AG10803 (cell line): ENCODE measurements at regions not wholly inside any gene's neighbourhood (a gene's known extent, or its start where the extent isn't known, plus 50 kb on each side); places are given as distances from the start of the nearest gene placed in this dataset.

Experiments
- DNase-seq: peaks from one replicate; pipeline ENCODE4 v3.0.0; 2010; ENCODE audit warnings: low read depth
- H3K4me3 ChIP-seq: 2 replicates; pipeline ENCODE4 v1.5.1; 2011; ENCODE audit warnings: mild to moderate bottlenecking, low read length, control low read depth
- TF ChIP-seq, protein P1 (sequence below): conservative IDR thresholded peaks from 2 replicates; pipeline ENCODE4 v1.5.1; 2011; ENCODE audit warnings: mild to moderate bottlenecking, low read length, control low read depth, inconsistent platforms

DNA sequence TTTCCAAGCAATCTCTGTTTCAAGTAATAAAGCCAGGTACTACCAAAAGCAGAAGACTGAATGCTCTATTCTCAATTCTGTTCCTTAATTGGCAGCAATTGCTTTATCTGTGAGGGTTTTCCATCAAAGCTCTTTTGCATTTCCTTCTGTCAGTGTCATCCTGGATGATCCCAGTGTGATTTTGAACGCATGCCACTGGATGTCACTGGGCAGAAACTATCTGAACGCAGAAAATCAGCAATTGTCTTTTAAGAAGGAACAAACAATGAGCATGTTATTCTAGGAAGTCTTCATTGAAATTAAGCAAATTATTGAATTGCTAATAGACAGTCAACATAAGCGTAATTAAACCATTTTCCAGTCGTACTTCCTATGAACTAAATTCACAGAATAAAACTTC is 259.0 kb upstream of the REG3G start:
- no peak for DNase-seq
- no peak overlapping the region for H3K4me3 ChIP-seq
- TF ChIP-seq, protein P1, sequence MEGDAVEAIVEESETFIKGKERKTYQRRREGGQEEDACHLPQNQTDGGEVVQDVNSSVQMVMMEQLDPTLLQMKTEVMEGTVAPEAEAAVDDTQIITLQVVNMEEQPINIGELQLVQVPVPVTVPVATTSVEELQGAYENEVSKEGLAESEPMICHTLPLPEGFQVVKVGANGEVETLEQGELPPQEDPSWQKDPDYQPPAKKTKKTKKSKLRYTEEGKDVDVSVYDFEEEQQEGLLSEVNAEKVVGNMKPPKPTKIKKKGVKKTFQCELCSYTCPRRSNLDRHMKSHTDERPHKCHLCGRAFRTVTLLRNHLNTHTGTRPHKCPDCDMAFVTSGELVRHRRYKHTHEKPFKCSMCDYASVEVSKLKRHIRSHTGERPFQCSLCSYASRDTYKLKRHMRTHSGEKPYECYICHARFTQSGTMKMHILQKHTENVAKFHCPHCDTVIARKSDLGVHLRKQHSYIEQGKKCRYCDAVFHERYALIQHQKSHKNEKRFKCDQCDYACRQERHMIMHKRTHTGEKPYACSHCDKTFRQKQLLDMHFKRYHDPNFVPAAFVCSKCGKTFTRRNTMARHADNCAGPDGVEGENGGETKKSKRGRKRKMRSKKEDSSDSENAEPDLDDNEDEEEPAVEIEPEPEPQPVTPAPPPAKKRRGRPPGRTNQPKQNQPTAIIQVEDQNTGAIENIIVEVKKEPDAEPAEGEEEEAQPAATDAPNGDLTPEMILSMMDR, result no peak

DNA sequence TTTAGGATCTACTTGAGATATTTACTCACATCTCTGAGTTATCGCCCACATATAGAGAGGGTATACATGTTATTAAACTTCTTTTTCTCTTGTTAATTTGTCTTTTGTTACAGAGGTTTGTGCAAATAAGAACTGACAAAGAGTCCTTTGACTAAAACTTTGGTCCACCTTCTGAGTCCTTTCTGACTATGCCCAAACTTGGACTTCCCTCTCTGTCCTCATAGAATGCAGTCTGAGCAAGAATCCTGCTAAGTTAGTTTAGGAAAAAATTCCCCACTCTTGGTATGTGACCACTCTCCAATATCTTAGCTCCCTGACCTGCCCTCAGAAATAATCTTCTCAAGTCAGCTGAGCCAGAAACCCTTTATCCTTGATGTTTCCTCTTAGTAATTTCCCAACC is 257.5 kb upstream of the REG3G start:
- DNase-seq, result no peak
- no peak overlapping the region for H3K4me3 ChIP-seq
- TF ChIP-seq, protein P1, result no peak

DNA sequence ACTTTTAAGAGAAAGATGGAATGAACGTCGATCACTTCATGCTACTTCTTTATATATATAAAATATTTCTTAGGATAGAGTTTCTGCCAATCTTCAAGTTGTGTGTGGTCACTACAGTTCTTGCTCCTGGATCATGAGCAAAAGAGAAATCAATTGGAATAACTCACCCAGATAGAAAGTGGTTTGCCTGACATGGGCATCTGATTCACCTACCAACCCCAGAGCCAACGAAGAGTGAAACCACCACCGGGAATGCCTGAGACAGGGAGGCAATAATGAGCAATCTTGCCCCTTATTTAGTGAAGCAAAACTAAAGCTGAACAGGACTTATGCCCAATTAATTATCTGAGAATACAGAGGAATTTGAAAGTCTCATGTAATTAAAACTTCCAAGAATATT is 250.2 kb upstream of the REG3G start:
- TF ChIP-seq, protein P1, result no peak
- no peak overlapping the region for H3K4me3 ChIP-seq
- no peak for DNase-seq

DNA sequence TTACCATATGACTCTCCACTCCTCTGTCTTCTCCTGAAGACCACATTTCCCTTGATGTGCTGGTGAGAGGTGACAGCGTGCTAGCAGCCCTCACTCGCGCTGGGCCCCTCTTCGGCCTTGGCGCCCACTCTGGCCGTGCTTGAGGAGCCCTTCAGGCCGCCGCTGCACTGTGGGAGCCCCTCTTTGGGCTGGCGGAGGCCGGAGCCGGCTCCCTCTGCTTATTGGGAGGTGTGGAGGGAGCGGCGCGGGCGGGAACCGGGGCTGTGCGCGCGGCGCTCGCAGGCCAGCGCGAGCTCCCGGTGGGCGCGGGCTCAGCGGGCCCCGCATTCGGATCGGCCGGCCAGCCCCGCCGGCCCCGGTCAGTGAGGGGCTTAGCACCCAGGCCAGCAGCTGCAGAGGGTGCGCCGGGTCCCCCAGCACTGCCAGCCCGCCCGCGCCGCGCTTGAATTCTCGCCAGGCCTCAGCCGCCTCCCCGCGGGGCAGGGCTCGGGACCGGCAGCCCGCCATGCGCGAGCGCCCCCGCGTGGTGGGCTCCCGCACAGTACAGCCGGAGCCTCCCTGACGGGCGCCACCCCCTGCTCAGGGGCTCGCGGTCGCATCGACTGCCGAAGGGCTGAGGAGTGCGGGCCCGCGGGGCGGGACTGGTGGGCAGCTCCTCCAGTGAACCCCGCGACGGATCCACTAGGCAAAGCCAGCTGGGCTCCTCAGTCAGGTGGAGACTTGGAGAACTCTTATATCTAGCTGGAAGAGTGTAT is 246.6 kb upstream of the REG3G start:
- TF ChIP-seq, protein P1, result no peak
- H3K4me3 ChIP-seq, result no peak overlapping the region
- DNase-seq, result no peak

DNA sequence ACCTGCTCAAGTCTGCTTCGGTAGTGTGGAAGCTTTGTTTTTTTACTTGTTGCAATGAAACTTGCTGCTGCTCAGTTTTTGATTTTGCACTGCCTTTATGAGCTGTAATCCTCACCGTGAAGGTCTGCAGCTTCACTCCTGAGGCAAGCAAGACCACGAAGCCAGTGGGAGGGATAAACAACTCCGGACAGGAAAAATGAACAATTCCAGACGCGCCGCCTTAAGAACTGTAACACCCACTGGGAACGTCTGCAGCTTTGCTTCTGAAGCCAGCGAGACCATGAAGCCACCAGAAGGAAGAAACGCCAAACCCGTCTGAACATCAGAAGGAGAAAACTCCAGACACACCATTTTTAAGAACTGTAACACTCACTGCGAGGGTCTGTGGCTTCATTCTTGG is 245.7 kb upstream of the REG3G start:
- H3K4me3 ChIP-seq, result no peak overlapping the region
- TF ChIP-seq, protein P1, result no peak
- DNase-seq, result no peak

DNA sequence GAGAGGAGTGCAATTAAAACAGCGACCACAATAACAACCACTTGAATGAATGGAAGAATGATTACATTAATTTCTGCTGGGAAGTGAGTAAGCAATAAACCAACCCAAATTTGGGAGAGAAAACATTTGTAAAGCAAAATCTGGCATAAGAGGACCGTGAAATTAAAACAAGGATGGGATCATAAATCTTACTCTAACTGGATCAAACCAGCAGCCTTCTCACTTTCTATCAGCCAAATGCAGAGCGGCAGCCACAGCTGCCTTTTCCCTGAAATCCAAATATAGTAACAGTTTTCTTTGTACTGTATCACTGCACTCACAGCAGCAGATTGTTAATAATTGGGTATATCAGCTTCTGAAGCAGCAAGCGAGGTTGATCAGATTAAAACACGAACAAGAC is 245.2 kb upstream of the REG3G start:
- TF ChIP-seq, protein P1, result no peak
- H3K4me3 ChIP-seq, result no peak overlapping the region
- no peak for DNase-seq

DNA sequence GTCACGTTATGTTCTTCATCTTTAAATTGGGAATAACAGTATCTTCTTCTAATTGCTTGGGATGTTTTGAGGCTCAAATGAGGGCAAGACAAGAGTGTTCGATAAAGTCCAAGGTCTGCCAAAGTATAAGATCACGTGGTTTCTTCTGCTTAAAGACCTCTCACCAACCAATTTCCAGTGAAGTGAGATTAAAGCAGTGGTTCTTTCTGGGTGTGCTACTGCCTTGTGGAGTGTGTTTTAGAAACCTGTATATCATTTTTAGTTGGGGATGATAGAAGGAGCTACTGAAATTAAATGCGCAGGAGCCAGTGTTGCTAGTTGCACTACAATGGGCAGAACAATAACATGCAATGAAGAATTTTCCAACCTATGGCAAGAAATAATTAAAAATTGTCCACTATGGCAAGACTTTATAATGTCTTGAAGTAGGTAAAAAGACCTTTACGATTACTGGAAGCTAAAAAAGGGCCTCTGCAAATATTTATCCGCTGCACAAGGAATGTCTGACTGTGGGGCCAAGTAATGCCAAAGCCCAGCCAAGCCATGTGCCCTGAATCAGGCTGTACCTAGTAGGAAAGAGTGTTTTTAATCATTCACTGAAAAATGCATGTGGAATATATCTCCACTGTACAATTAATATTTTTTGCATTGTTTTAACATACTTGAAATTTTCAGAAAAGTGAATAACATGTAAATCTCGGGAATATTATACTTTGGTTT is 244.5 kb upstream of the REG3G start:
- H3K4me3 ChIP-seq, result no peak overlapping the region
- TF ChIP-seq, protein P1, result no peak
- no peak for DNase-seq
